Pulmonary artery endothelial cell (primary cell): ENCODE measurements at regions not wholly inside any gene's neighbourhood (a gene's known extent, or its start where the extent isn't known, plus 50 kb on each side); places are given as distances from the start of the nearest gene placed in this dataset.

Source experiments
- DNase-seq: peaks from one replicate; pipeline ENCODE4 v3.0.0-alpha.2; 2011; ENCODE audit warnings: low read depth, low spot score

DNA sequence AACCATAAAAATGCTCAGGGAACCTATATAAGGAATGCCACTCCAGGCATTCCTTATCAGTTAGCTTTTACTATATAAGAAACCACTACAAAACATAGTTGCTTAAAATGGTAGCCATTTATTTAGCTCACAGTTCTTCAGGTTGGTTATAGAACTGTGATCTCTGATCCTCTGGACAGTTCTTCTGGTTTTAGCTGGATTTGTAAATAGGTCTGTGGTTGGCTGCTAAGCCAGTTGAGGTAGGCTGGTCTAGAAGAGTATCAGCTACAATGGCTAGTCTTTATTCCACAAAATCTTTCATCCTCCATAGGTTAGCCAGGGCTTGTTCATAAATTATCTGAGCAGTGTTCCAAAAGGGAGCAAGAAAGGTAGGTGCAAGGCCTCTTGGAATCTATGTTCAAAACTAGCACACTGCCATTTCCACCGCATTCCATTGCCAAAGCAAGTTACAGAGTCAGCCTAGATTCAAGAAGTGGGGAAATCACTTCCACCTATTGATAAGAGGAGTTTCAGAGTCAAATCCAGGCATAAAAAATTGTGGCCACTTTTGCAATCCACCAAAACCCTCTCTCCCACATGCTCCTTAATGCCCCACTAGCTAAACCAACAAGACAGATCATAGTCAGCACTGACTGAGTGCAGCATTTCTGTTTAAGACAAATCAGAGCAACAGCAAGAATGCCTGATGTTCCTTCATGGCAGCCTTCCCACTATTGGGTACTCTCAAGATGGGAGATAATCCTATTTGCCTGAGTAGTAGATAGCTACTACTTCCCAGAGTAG lies 146.4 kb downstream of the IRS1 start:
- DNase-seq = no peak

DNA sequence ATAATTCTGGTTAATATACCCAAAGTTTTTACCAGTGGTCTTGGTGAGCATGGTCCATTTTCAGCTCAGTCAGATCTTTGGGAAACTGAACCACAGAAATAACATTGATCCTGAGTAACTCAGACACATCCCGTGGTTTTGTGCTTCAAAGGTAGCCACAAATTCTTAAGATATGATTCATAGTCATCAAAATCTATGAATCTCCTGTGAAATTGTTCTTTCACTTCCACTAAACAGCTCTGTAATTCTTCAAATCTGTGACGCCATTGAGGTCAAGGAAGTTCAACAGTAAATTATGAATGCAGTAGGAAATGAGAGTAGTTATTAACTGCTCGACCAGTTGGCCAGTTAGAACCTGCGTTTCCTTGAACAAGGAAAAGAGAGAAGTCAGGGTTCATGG lies 147.3 kb downstream of the IRS1 start:
- DNase-seq = no peak

DNA sequence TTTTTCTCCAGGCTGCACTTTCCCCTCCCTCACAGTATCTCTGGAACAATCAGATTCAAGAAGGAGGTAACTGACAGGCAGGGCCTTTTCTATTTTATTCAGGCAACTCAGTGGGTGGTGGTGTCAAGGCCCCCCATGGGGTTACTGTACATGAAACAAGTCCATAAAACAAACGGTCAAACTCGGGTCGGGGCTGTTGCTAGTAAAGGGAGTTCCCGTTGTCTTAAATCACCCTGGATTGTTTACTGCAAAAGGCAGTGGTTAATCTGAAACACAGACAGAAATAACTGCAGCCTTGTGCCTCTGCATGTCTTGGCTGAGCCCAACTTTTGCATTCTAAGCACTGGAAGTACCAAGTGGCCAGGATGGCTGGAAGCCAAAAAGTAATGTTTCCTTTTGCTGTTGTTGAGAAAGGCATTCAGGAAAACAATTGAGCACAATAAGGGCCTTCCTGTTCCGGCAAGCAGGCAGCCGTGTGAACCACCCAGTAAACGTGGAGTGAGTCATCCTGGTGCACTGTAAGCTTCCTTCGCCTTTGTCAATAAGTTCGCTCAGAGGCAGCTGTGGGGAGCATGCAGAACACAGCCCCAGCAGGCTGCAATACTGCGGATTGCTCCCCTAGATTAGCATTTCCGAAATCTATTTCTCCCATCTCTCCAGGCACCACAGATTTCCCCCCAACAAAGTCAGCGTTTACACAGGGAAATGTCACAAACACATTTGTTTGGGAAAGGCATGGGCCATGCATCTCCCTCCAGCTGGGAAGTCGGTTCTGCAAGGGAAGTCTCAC lies 149.6 kb downstream of the IRS1 start:
- DNase-seq = peak; percentile 75

DNA sequence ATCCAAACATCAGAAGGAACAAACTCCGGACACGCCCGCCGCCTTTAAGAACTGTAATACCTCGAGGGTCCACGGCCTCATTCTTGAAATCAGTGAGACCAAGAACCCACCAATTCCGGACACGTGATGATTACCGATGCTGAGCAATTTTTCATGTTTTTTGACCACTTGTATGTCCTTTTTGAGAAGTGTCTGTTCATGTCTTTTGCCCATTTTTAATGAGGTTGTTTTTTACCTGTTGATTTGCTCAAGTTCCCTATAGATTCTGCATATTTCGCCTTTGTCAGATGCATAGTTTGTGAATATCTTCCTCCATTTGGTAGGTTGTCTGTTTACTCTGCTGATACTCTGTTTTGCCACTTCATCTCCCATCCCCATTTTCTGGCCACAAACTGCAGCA lies 150.4 kb downstream of the IRS1 start:
- no peak for DNase-seq

DNA sequence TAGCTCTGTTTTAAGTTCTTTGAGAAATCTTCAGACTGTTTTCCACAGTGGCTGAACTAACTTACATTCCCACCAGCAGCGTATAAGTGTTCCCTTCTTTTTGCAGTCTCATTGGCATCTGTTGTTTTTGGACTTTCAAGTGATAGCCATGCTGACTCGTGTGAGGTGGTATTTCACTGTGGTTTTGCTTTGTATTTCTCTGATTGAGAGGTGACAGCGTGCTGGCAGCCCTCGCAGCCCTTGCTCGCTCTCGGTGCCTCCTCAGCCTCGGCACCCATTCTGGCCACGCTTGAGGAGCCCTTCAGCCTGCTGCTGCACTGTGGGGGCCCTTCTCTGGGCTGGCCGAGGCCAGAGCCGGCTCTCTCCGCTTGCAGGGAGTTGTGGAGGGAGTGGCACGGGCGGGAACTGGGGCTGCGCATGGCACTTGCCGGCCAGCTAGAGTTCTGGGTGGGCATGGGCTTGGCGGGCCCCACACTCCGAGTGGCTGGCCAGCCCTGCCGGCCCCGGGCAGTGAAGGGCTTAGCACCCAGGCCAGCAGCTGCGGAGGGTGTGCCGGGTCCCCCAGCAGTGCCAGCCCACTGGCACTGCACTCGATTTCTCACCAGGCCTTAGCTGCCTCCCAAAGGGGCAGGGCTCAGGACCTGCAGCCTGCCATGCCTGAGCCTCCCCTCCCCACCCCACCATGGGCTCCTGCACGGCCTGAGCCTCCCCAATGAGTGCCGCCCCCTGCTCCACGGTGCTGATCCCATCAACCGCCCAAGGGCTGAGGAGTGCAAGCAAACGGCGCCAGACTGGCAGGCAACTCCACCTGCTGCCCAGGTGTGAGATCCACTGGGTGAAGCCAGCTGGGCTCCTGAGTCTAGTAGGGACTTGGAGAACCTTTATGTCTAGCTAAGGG lies 151.8 kb downstream of the IRS1 start:
- DNase-seq = no peak

DNA sequence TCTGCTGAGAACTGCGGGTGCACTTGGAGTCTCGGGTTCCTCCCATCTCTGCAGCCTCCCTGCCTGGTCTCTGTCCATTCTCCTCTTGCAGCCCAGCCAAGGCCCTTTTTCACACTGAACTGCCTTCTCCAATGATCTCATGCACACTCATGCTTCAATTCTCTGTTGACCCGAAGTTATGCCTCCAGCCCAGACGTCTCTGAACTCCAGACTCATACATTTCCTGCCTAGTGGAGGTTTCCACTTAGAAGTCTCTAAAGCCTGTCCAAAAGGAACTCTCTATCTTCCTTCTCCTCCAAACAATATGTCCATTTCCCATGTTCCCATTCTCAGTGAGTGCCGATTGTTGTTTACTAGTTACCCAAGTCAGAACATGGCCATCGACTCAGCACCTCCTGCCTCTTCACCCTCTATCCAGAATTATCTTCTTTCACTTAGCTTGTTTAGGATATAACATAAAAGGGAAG lies 155.2 kb downstream of the IRS1 start:
- DNase-seq = no peak

DNA sequence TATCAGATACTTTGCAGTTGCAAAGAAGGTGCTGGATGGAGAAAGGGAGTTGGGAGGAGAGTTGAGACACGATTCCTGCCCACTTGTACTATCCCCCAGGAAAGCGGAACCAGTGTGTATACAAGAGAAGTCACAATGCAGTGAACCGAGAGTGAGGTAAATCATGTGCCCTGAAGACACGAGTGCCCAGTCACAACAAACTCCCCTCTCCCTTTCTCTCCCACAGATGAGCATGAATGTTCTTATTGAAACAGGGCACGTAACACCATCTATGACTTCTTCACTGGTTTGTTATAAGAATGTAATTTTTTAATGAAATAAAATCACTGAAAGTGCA lies 155.7 kb downstream of the IRS1 start:
- DNase-seq = no peak

DNA sequence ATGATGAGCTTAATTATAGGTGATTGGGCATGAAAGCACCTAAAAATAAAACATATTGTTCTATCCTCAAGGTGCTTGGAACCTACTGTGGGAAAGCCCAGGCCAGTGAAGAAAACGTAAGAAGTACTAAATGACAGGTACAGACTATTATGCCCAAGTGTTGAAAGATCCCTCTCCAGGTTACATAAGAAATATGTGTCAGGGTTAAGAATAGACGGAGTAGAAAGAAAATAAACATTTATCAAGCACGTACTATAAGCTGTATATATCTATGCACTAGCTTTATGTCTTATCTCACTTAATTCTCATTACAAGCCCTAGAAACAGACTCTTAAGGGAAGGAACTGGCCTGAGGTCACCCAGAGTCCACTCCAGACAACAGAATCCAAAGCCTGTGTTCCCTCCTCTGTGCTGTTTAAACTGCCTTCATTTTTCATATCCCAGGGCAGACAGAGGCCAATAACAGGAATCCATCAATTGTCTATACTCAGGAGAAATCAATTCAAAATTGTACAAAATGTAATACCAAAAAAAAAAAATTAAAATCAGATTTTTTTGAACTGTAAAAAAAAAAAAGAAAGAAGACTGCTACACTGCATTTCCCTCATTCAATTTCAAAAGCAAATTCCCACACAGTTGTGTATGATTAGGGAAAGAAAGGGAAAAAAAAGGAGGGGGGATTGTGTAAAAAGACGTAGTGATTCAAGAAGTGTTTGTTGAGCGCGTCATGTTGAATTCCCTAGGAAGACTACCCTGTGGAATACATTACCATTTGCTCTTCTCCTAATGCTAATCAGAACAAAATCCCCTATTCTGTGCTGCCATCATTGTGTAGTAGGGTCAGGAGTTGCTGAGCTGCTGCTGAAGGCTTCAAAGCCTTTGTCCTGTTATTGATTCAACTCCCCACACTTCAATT lies 156.3 kb downstream of the IRS1 start:
- DNase-seq = no peak

DNA sequence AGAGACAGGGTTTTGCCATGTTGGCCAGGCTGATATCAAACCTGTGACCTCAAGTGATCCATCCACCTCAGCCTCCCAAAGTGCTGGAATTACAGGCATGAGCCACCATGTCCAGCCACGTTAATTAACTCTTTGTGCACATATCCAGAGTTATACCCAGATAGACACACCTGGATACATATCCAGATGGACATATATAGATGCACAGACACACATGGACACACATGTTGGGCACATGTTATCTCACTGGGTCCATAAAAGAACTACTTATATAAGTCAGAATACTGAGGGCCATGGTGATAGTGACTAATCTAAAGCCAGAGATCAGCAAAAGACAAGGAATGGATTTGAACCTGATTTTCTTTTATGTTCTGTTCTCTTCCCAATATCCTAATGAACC lies 158.6 kb downstream of the IRS1 start:
- no peak for DNase-seq

DNA sequence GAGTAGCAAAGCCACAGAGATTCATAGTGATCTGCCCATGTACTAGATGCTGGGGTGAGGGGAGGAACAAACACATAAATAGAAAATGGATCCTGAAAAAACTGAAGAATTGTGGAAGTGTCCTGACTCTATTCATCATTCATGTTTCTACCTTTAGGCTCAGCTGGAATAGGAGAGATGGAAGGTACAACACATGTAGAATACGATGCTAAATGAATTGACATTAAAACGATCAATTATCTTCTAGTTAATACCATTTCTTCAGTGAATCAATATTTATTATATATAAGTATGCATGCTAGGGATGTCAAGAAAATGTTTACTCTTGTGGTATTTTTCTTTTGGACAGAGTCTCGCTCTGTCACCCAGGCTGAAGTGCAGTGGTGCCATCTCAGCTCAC lies 159.1 kb downstream of the IRS1 start:
- no peak for DNase-seq

DNA sequence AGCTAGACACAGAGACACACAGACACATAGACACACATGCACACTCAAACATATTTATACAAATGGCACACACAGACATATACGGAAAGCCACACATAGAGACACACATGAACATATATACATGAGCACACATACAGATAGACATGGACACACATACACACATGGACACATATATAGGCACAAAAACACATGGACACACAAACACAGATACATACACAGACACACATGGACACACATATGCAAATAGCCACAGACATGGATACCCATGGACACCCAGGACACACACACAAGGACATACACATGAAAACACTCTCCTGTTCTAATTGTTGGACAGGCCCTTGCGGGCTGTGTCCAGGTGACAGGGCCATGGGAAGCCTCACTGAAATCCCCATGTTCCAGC lies 160.1 kb downstream of the IRS1 start:
- DNase-seq = no peak

DNA sequence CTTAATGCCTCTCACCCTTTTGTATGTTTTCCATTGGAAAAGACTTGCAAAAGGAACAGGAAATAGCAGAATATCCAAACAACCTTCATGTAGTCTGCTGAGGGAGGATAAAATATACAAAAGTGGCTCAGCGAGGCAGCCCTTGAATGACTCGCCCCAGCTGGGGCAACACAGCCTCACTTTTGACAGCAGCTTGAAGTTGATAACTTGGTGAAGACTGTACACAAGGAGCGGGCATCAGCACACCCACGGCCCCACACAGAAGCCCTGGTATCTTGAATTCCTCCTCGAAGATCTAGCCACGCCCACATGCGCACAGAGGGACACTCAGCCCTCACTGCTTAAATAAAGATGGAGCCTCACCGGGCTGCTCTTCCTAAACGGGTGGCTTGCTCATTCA lies 161.0 kb downstream of the IRS1 start:
- DNase-seq = no peak

DNA sequence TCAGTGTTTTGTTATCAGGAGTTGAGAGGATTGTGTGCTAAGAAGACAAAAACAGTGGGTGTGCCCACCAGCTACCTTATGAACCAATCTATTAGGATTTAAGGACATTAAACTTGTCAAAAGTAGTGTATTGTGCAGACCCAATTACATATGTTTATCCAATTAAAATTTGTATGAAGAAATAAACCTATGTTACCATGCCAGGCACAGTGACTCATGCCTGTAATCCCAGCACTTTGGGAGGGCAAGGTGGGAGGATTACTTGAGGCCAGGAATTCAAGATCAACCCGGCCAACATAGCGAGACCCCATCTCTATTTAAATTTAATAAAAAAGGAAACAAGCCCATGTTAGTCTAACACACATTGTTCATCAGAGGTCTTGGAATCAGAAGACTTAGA lies 162.2 kb downstream of the IRS1 start:
- no peak for DNase-seq

DNA sequence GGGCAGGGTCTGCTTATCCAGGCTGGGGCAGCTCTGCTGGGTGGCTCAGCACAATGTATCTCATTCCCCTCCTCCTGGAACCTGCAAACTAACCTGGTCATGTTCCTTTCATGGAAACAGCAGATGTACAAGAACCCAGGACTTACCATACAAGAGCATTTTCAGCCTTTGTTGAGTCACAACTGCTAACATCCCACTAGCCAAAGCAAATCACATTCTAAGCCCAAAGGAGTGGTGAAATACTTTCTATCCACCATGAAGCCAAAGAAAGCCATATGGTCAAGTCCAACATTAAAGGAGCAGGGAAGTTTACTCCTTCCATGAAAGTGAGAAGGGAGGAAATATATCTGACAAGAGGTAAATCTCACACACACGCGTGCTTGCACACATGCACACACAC lies 163.0 kb downstream of the IRS1 start:
- DNase-seq = no peak

DNA sequence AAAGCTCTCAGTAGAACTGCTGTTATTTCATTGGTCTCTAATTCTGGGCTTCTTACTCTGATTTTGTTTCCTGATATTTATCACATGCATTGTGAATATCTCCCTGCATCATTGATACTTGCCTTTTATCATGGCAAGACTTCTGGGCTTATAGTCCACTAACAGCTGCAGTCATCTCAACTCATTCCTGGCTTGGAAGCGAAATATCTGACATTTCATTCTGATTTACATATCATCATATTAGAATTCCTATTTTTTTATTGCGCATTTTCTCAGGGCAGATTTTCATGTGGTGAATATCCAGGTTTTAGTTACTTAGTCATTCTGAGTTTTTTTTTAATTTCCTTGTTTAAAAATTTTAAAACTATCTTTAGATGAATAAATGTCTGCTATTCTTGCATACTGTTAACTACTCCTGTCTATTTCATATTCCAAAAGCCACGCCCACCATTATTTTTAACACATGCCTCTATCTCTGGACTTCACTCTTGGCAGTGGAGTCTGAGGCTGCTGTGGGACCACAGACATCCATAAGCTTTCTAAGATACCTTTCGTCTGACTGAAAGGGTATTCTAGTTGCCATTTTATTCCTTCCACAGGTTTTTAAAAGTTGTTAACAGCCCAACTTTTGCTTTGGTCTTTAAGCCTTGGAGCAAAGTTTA lies 164.5 kb downstream of the IRS1 start:
- no peak for DNase-seq

DNA sequence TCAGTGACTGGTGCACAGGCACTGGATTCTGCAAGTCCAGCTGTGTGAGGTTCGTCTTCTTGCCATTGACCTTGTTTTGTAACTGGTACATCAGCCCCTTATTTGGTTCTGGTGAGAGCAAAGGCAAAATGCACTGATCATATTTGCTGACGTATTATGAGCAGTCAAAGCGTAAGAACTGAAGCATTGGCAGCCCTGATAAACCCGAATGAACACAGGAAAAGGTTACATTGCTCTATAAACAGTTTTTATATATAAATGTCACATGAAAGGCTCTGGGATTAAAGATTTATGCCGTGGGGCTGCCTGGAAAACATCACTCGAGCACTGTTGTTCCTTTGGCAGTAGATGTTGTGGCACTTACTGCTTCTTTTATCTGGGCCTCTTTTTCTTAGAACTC lies 167.9 kb downstream of the IRS1 start:
- no peak for DNase-seq

DNA sequence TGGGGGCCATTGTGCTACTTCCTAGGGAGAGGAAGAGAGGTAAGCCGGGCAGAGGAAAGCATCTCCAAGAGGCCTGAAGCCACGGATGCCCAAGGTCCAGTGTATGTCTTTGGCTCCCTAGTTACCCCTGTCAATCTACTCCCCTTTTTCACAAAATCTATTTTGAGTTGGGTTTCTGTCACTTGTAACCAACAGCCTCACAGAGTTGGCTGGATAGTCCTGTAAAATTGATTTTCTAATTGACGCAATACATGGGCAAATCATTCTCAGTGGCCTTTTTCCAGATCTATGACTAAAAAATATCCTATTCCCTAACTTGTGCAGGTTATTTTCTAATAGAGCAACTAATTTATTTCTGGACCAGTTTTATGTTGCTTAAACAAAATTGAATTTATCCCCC lies 168.4 kb downstream of the IRS1 start:
- no peak for DNase-seq

DNA sequence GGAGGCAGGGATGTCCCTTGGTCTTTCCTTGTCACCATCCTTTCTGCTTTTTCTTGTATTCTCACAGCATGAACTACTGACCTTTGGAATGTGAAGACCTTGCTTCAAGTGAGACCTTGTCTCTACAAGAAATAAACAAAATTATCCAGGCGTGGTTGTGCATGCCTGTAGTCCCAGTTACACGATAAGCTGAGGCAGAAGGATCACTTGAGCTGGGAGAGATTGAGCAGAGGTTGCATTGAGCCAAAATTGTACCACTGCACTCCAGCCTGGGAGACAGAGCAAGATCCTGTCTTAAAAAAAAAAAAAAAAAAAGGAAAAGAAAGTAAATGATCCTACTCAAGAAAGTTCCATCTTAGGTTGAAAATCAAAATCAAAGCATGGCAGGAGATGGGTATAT lies 173.7 kb downstream of the IRS1 start:
- no peak for DNase-seq

DNA sequence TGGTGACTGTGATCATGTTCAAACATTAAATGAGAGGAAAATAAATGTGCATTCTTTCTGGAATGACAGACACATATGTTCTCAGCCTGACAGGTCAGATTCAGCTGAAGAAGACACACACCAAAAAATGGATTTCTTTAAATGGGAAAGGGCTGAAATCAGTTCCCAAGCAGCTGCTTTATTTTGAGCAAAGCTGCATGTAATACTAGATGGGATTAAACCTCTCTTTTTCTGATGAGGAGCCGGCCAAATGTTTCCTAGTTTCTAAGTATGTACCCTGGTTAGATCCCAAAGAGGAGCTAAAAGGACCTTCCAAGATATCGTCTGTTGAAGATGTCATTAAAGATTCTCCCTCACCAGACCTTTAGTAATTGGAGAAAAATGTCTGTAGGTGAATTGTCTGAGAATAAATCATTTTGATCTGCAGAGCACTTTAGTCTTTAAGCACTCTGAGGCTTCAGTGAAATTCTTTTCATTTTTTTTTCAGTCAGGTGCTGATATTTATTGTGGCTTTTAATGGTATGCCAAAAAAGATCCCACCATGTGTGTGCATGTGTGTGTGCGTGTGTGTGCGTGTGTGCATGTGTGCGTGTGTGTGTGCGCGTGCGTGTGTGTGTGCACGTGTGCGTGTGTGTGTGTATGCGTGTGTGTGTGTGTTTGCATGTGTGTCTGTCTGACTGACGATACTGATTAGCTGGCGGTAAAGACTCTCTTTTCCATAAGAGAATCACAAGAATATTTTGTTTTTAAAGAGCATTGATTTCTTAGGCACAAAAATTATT lies 175.8 kb downstream of the IRS1 start:
- no peak for DNase-seq

DNA sequence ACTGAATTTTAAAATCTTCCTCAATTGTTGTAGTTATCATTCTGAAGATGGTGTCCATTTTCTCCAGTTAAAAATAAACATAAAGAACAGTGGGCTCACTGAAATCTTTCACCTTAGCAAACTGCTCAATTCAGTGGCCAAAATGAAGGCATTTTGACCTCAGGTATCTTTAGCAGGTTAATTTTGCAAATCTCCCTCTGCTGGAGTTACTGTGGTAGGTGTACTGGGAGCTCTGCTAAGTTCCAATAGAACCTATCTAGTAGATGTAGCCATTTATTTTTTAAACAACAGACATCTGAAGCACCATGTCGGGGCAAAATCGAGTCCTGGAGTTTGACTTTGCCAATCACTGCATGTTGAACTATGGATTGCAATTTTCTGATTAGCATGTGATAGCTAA lies 177.1 kb downstream of the IRS1 start:
- no peak for DNase-seq
